HG03060 (cell line): ENCODE measurements at regions not wholly inside any gene's neighbourhood (a gene's known extent, or its start where the extent isn't known, plus 50 kb on each side); places are given as distances from the start of the nearest gene placed in this dataset.

ENCODE experiments used
- ATAC-seq: cut with Tn5 transposase; IDR thresholded peaks from one replicate; pipeline ENCODE4 v1.9.1; 2021; ENCODE audit warnings: low read depth, moderate number of reproducible peaks; ENCODE audit not compliant: unreplicated experiment

DNA sequence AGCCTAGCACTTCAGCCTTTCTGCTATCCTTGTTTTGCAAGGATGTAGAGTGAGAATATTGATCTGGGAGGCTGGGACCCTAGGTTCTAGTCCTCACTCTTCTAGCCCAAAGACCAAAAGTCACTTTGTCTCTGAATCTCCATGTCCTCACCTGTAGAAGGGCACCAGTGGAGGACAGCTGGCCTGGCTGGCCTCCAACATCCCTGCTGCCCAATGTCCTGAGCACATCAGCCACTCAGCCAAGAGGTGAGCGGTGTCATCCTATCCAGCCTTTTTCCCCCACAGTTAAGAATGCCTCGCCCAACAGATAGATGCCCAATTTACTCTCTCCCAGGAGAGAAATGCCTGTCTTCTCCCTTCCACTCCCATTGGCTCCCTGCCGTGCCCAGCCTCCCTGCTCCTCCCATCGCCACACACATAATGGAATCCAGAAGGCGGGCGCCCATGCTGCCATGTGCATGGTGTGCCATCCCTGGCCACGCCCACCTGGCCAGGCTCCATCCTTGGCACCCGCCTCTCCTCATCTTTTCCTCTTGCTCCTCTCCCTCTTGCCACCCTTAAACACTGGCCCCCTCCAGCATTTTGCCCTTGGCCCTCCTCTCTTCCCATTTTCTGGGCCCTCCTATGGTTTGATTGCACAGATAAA lies 157.3 kb upstream of the SDK2 start:
- ATAC-seq, result no peak

DNA sequence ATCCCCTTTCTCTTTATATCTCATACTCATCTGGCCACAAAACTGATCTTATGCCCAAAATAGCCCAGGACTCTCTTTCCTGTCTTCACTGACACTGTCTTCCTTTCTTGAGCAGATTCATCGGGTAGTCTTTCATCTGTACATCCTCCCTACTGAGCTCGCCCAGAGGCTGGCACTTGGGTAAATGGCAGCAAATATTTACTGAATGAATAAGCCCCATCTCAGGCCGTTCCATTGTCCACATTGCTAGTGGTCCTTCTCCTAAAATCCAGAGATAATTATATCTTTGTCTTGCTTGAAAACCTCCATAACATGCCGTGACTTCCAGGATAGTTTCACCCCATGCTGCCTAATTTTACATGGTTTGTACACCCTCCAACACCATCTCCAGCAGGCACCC lies 158.1 kb upstream of the SDK2 start:
- ATAC-seq, result no peak

DNA sequence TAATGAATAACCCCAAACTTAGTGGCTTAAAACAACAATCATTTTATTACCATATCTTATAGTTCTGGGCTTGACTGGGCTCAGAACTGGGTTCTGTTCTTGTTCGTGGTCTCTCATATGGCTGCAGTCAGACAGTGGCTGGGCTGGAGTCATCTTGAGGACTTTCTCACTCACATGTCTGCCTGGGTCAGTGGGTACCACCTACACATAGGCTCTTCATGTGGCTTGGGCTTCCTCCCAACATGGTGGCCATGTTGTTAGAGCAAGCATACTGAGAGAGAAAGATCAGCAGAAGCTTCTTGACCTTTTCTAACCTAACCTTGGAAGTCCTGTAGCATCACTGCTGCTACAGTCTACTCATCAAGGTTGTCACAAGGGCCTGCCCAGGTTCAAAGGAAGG lies 158.6 kb upstream of the SDK2 start:
- ATAC-seq, result no peak

DNA sequence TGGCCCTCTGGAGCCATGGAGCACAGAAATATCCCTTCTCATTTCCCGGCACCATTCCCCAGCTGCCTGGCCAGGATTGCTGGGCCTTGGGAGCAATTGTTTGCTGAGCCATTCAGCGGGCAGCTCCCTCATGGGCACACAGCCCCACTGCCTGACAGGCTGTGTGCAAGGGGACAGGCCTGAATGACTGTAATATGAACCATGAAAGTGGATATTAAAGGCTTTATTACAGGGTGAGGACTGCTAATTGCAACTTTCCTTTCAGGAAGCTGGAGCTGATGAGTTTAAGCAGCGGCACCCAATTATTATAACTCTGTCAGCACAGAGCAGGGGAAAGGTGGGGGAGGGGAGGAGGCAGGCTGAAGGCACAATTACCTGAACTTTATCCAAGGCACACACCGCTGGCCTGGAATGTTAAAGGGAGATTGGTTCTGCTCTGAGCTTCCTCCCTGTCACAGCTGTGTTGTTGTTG lies 159.8 kb upstream of the SDK2 start:
- ATAC-seq, result no peak

GRCh38 chr17:73806768-73807167 lies 162.5 kb upstream of the SDK2 start:
- ATAC-seq, result no peak

DNA sequence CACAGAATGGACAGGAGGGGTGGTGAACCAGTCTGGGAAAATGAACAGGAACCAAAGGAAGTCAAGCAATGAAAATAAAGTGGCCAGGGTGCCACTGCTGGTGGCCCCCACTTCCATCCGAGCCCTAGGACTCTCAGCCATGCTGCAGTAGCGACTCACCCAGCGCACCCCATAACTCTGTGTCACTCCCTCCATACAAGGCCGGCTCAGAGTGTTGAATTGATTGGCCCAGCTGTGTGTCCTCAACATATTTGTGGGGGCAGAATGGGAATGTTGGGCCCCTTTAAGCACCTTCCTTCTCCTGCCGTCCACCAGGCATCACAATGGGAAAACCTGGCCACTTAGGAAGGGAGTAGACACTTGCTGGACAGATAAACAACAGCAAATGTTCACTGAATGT lies 169.0 kb upstream of the SDK2 start:
- ATAC-seq, result no peak

DNA sequence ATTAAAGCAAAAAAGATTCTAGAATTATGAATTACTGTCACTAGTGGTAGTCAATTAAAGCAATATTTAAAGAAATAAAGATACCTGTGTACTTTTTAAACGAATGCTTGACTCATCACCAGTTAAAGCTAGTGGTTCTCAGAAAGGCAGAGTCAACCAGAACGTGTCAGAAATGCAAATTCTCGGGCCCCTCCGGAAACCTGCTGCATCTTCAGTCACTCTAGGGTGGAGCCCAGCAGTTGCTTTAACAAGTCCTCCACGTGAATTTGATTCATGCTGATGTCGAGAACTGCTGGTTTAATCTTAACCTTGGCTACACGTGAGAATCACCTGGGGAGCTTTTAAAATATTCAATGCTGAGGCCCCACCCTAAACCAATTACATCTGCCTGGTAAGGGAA lies 169.8 kb upstream of the SDK2 start:
- ATAC-seq, result no peak

DNA sequence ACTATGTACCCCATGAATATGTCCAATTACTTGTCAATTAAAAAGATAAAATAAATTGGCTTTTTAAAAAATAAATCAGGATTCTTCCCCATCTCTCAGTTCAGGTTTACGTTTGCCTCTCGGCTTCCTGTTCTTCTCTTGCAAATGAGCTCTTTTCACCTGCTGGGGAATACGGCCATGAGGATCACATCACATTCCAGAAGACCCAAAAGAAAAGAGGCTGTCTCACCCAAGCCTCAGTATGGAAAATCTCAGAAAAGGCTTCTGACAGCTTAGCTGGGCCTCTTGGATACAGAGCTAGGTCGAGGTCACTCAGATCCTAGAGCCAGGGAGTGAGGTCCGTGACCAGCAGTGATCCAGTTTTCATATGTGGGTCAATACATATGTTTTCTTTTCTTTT lies 171.2 kb upstream of the SDK2 start:
- no peak for ATAC-seq

GRCh38 chr17:73819440-73820395 lies 175.5 kb upstream of the SDK2 start:
- no peak for ATAC-seq

- ATAC-seq, result no peak
Observed at GRCh38 chr17:73820686-73821448, 176.6 kb upstream of the SDK2 start.

GRCh38 chr17:73821665-73822064 lies 177.4 kb upstream of the SDK2 start:
- no peak for ATAC-seq

- ATAC-seq, result no peak
Observed at GRCh38 chr17:73822371-73822770, 178.1 kb upstream of the SDK2 start.

DNA sequence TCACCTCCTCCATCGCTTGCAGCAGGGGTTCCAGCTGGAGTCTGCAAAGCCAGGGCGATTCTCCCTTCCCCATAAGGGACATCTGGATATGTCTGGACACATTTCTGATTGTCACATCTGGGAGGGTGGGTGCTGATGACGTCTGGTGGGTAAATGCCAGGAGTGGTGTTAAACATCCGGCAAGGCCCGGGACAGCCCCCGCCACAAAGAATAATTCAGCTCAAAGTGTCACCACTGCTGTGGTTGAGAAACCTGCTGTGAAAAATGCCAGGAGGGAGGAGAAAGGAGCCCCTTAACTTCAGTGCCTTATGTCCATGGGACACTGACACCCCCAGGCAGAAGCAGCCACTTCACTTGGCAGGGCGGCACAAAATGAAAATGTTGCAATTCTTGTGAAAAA lies 179.4 kb upstream of the SDK2 start:
- no peak for ATAC-seq

DNA sequence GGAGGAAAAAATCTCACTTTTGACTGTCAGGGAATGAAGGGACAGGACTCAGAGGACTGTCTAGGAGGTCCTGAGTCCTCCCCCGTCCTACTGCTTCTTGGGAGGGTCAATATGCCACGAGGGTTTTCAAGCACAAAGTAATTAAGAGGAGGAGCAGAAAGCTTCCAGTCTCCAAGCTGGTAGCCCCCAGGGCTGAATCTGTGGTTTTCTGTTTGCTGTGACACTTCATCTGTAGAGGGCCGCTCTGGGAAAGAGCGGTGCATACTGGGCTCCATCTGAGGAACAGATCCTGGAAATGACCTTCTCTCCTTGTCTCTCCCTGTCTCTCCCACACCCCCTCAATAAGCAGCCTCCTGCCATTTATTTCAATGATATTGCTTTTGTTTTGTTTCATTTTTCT lies 180.1 kb upstream of the SDK2 start:
- no peak for ATAC-seq

DNA sequence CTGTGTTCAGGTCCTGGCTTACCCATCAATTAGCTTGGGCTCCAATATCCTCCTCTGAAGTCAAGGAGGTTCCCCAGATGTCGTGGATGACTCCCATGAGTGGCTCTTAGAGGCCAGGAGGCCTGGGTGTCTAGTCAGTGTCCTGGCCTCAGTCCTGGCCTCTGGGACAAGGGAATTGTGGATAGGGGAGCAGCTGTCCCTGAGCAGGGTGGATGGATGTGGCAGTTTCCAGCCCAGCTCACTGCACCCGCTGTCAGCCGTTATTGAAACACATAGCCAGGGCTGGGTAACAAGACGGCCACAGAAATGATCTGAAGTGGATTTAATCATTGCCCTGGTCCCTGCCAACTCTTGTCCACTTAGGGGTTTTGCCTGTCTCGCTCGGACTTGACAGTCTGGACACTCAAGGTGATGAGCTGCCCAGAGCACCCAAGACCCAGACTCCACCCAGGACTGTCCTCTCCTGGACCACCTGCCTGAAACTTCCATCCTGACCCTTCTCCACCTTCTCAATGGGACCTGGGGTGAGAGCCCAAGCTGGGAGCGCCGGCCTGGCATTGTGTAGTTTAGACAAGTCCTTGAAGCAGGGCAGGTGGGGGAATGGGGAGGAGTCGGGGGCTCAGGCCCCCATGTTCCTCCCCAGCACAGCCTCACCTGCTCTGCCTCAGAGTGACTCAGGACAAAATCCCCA lies 182.1 kb upstream of the SDK2 start:
- no peak for ATAC-seq

DNA sequence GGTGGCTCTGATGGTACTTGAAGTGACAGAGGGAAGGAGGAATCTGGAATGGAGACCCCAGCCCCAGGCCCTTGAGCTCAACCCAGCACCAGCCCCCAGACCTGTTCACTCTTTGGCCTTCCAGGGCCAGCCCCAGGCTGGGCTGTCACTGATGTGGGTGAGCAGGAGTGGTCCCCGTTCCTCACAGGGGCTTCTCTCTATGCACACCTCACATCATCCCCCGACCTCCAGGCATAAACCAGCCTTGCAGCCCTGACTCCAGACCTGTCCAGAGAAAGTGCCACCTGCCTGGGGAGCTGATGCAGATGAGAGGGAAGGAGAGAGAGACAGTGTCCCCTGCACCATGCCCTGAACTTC lies 182.6 kb upstream of the SDK2 start:
- no peak for ATAC-seq

GRCh38 chr17:73827627-73828291 lies 183.5 kb upstream of the SDK2 start:
- no peak for ATAC-seq

- ATAC-seq, result no peak
Observed at GRCh38 chr17:73829676-73830280, 185.5 kb upstream of the SDK2 start.

GRCh38 chr17:73831699-73832098 lies 187.5 kb upstream of the SDK2 start:
- ATAC-seq, result no peak
